Thyroid gland (tissue), 4 donors: ENCODE measurements at regions not wholly inside any gene's neighbourhood (a gene's known extent, or its start where the extent isn't known, plus 50 kb on each side); places are given as distances from the start of the nearest gene placed in this dataset.

Experiments used
- POLR2A ChIP-seq, 2 donors: fragments of 450-650 bp; IDR thresholded peaks; one replicate each; pipeline ENCODE4 v1.6.1; 2017; ENCODE audit warnings: antibody characterized with exemption in 2 of 2, mild to moderate bottlenecking in 2 of 2, moderate library complexity in 1 of 2
- TF ChIP-seq, protein P1 (sequence below), 6 experiments: fragments of 200-600 bp in 3 of 6; fragments of 450-650 bp in 3 of 6; sonication (generic) in 3 of 6; IDR thresholded peaks; one replicate each; pipeline ENCODE4 v1.5.1; 2016 to 2019; ENCODE audit warnings: antibody characterized with exemption in 6 of 6, mild to moderate bottlenecking in 2 of 6, inconsistent platforms in 1 of 6, moderate library complexity in 1 of 6

GRCh38 chr20:37616110-37616425 is 77.8 kb upstream of the CTNNBL1 start:
- TF ChIP-seq POLR2A (IDR thresholded peaks at IDR 0.05): no peak
- TF ChIP-seq, protein P1, sequence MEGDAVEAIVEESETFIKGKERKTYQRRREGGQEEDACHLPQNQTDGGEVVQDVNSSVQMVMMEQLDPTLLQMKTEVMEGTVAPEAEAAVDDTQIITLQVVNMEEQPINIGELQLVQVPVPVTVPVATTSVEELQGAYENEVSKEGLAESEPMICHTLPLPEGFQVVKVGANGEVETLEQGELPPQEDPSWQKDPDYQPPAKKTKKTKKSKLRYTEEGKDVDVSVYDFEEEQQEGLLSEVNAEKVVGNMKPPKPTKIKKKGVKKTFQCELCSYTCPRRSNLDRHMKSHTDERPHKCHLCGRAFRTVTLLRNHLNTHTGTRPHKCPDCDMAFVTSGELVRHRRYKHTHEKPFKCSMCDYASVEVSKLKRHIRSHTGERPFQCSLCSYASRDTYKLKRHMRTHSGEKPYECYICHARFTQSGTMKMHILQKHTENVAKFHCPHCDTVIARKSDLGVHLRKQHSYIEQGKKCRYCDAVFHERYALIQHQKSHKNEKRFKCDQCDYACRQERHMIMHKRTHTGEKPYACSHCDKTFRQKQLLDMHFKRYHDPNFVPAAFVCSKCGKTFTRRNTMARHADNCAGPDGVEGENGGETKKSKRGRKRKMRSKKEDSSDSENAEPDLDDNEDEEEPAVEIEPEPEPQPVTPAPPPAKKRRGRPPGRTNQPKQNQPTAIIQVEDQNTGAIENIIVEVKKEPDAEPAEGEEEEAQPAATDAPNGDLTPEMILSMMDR (IDR thresholded peaks at IDR 0.05): no peak
